ENCODE measurements at regions not wholly inside any gene's neighbourhood (a gene's known extent, or its start where the extent isn't known, plus 50 kb on each side); places are given as distances from the start of the nearest gene placed in this dataset.

DNA sequence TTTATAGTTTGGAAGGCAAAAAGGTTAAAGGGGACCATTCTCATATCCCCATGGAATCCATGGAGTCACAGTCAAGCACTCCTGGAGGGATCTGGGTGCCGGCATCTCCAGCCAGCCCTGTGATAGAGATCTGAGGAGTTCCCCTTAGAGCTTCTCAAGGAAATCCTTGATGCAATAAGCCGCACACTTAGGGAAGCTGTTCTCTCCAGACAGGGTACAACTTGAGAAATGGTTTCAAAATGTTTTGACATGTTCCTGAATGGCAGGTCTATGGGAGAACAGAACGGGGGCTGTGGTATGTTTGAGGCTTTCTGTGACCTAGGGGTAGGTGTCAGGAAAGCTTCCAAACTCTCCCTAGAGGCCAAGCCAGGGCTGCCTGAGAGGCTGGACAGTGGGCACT, 292.9 kb downstream of the TLE3 start:
- TF ChIP-seq, protein P1, sequence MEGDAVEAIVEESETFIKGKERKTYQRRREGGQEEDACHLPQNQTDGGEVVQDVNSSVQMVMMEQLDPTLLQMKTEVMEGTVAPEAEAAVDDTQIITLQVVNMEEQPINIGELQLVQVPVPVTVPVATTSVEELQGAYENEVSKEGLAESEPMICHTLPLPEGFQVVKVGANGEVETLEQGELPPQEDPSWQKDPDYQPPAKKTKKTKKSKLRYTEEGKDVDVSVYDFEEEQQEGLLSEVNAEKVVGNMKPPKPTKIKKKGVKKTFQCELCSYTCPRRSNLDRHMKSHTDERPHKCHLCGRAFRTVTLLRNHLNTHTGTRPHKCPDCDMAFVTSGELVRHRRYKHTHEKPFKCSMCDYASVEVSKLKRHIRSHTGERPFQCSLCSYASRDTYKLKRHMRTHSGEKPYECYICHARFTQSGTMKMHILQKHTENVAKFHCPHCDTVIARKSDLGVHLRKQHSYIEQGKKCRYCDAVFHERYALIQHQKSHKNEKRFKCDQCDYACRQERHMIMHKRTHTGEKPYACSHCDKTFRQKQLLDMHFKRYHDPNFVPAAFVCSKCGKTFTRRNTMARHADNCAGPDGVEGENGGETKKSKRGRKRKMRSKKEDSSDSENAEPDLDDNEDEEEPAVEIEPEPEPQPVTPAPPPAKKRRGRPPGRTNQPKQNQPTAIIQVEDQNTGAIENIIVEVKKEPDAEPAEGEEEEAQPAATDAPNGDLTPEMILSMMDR (IDR thresholded peaks at IDR 0.05; ENCODE audit: low read depth, low read length, missing input control), result no peak
- TF ChIP-seq, protein P2, sequence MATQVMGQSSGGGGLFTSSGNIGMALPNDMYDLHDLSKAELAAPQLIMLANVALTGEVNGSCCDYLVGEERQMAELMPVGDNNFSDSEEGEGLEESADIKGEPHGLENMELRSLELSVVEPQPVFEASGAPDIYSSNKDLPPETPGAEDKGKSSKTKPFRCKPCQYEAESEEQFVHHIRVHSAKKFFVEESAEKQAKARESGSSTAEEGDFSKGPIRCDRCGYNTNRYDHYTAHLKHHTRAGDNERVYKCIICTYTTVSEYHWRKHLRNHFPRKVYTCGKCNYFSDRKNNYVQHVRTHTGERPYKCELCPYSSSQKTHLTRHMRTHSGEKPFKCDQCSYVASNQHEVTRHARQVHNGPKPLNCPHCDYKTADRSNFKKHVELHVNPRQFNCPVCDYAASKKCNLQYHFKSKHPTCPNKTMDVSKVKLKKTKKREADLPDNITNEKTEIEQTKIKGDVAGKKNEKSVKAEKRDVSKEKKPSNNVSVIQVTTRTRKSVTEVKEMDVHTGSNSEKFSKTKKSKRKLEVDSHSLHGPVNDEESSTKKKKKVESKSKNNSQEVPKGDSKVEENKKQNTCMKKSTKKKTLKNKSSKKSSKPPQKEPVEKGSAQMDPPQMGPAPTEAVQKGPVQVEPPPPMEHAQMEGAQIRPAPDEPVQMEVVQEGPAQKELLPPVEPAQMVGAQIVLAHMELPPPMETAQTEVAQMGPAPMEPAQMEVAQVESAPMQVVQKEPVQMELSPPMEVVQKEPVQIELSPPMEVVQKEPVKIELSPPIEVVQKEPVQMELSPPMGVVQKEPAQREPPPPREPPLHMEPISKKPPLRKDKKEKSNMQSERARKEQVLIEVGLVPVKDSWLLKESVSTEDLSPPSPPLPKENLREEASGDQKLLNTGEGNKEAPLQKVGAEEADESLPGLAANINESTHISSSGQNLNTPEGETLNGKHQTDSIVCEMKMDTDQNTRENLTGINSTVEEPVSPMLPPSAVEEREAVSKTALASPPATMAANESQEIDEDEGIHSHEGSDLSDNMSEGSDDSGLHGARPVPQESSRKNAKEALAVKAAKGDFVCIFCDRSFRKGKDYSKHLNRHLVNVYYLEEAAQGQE (IDR thresholded peaks at IDR 0.05), result no peak
- TF ChIP-seq GABPA (IDR thresholded peaks at IDR 0.05 in 1 of 2, conservative IDR thresholded peaks at IDR 0.05 in 1 of 2) (no peak), FOXA2 (IDR thresholded peaks at IDR 0.05) (no peak), HNF4A (conservative IDR thresholded peaks at IDR 0.05) (no peak), RXRA (IDR thresholded peaks at IDR 0.05) (no peak), SP1 (IDR thresholded peaks at IDR 0.05) (no peak), YY1 (IDR thresholded peaks at IDR 0.05) (no peak), RAD21 (IDR thresholded peaks at IDR 0.05) (no peak), EGR1 (IDR thresholded peaks at IDR 0.05; ENCODE audit: low read depth in 2 of 2) (no peak), JUND (IDR thresholded peaks at IDR 0.05) (no peak), TAF1 (conservative IDR thresholded peaks at IDR 0.05) (no peak)
- TF ChIP-seq, protein P3, sequence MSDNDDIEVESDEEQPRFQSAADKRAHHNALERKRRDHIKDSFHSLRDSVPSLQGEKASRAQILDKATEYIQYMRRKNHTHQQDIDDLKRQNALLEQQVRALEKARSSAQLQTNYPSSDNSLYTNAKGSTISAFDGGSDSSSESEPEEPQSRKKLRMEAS (IDR thresholded peaks at IDR 0.05), result no peak
- TF ChIP-seq, protein P4, sequence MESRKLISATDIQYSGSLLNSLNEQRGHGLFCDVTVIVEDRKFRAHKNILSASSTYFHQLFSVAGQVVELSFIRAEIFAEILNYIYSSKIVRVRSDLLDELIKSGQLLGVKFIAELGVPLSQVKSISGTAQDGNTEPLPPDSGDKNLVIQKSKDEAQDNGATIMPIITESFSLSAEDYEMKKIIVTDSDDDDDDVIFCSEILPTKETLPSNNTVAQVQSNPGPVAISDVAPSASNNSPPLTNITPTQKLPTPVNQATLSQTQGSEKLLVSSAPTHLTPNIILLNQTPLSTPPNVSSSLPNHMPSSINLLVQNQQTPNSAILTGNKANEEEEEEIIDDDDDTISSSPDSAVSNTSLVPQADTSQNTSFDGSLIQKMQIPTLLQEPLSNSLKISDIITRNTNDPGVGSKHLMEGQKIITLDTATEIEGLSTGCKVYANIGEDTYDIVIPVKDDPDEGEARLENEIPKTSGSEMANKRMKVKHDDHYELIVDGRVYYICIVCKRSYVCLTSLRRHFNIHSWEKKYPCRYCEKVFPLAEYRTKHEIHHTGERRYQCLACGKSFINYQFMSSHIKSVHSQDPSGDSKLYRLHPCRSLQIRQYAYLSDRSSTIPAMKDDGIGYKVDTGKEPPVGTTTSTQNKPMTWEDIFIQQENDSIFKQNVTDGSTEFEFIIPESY (IDR thresholded peaks at IDR 0.05), result no peak

All from liver (tissue), 3 donors.